ENCODE measurements at regions not wholly inside any gene's neighbourhood (a gene's known extent, or its start where the extent isn't known, plus 50 kb on each side); places are given as distances from the start of the nearest gene placed in this dataset.

DNA sequence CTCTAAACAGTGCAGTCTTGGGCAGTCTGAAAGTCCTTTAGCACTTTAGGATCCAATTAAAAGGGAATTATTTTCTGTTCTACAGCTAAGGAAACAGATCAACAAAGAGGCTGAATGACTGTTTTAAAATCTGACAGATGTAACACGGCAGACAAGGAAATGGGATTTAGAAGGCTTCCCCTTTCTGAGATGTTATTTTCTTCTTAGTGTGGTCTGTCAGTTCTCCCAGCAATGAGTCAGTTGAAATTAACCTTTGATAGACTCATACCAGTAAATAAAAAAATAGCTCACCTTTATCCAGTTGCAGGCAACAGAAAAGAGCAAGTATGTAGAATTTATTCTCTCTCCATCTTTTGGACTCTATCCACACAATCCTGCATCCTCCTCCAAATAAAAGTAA is 98.1 kb downstream of the NEDD1 start:
- Histone ChIP-seq H3K27ac (ENCODE audit: insufficient read depth, low read length, poor library complexity, severe bottlenecking) (no peak overlapping the region), H3K4me3 (ENCODE audit: insufficient read depth, low read depth, low read length, poor library complexity, severe bottlenecking) (no peak overlapping the region), H3K36me3 (ENCODE audit: control insufficient read depth, insufficient read depth, low read length) (no peaks in the 10 kb centered on the region), H3K4me1 (ENCODE audit: control insufficient read depth, insufficient read depth, low read length, poor library complexity, severe bottlenecking) (no peaks in the 10 kb centered on the region), H3K27me3 (replicated peaks; ENCODE audit: control insufficient read depth, insufficient read depth, low read length, poor library complexity, severe bottlenecking) (no peaks in the 10 kb centered on the region), H3K9me3 (ENCODE audit: control insufficient read depth, low read length) (no peaks in the 10 kb centered on the region)
- no peak for DNase-seq

DNA sequence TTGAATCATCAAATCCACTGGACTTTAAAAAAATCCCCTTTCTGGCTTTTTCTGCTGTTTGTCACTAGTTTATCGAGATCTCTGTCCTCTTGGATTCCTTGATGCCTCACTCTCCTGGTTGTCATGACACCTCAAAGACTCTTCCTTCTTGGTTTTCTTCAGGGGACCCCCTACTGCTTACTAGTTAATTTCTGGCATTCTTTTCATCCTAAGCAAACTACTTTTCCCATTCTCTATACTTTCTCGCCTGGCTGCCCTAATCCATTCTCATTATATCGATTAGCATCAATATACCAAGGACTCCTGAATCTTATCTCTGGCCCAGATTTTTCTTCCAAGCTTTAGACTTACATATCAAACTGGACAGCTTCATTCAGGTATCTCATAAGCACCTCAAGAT is 98.6 kb downstream of the NEDD1 start:
- Histone ChIP-seq H3K36me3 (ENCODE audit: control insufficient read depth, insufficient read depth, low read length) (no peaks in the 10 kb centered on the region), H3K4me3 (ENCODE audit: insufficient read depth, low read depth, low read length, poor library complexity, severe bottlenecking) (no peak overlapping the region), H3K4me1 (ENCODE audit: control insufficient read depth, insufficient read depth, low read length, poor library complexity, severe bottlenecking) (no peaks in the 10 kb centered on the region), H3K9me3 (ENCODE audit: control insufficient read depth, low read length) (no peaks in the 10 kb centered on the region), H3K27ac (ENCODE audit: insufficient read depth, low read length, poor library complexity, severe bottlenecking) (no peak overlapping the region), H3K27me3 (replicated peaks; ENCODE audit: control insufficient read depth, insufficient read depth, low read length, poor library complexity, severe bottlenecking) (no peaks in the 10 kb centered on the region)
- DNase-seq = no peak

DNA sequence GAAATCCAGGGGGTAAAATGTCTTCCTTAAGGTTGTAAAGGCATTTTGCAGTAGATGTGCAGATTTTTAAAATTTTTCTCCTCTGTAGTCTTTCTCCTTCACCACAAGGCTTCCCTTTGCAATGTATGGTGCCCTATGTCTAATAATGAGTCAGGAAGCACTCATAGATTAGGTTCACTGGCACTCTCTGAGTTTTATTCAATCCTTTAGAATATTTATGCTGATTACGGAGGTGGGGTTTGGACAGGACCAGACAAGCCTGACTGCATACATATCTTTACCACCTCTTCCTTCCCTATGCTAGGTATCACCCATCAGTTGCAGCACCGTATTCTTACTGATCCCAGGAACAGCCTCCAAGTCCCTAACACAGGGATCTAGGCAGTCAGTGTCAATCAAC is 99.5 kb downstream of the NEDD1 start:
- Histone ChIP-seq H3K27me3 (replicated peaks; ENCODE audit: control insufficient read depth, insufficient read depth, low read length, poor library complexity, severe bottlenecking) (no peaks in the 10 kb centered on the region), H3K36me3 (ENCODE audit: control insufficient read depth, insufficient read depth, low read length) (no peaks in the 10 kb centered on the region), H3K4me1 (ENCODE audit: control insufficient read depth, insufficient read depth, low read length, poor library complexity, severe bottlenecking) (no peaks in the 10 kb centered on the region), H3K4me3 (ENCODE audit: insufficient read depth, low read depth, low read length, poor library complexity, severe bottlenecking) (no peak overlapping the region), H3K9me3 (ENCODE audit: control insufficient read depth, low read length) (no peaks in the 10 kb centered on the region), H3K27ac (ENCODE audit: insufficient read depth, low read length, poor library complexity, severe bottlenecking) (no peak overlapping the region)
- no peak for DNase-seq

DNA sequence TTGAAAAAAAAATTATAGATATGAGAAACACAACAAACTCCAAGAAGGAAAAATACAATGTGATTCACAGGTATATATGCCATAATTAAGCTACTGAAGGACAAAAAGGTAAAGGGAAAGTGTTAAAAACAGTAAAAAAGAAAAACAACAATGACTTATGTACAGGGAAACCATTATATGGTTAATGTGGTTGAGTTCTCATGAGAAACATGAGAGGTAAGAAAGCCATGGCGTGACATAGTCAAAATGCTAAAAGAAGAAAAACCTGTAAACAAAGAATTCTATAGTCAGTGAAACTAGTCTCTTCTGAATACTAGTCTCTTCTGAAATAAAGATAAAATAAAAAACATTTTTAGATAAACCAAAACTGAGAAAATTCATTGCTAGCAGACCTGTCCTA is 109.1 kb downstream of the NEDD1 start:
- H3K4me1 ChIP-seq (ENCODE audit: control insufficient read depth, insufficient read depth, low read length, poor library complexity, severe bottlenecking) = no peaks in the 10 kb centered on the region
- no peak overlapping the region for H3K27ac ChIP-seq (ENCODE audit: insufficient read depth, low read length, poor library complexity, severe bottlenecking)
- H3K4me3 ChIP-seq (ENCODE audit: insufficient read depth, low read depth, low read length, poor library complexity, severe bottlenecking) = no peak overlapping the region
- no peaks in the 10 kb centered on the region for H3K36me3 ChIP-seq (ENCODE audit: control insufficient read depth, insufficient read depth, low read length)
- DNase-seq = no peak
- H3K9me3 ChIP-seq (ENCODE audit: control insufficient read depth, low read length) = no peaks in the 10 kb centered on the region
- no peaks in the 10 kb centered on the region for H3K27me3 ChIP-seq (replicated peaks; ENCODE audit: control insufficient read depth, insufficient read depth, low read length, poor library complexity, severe bottlenecking)

DNA sequence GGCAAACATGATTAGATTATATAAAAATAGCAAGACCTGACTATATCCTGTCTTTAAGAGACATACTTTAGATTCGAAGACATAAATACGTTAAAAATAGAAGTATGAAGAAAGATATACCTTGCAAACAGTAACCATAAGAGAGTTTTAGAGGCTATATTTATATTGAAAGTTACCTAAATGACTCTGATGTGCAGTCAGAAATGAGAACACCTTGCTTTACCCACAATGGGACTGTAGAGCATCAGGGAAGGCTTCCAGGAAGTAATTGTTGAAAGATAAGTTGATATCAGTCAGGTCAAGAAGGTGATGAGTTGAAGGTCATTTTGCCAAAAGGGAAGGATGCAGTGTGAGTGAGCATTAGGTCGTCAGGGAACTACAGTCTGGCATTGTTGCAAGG is 110.2 kb downstream of the NEDD1 start:
- Histone ChIP-seq H3K4me3 (ENCODE audit: insufficient read depth, low read depth, low read length, poor library complexity, severe bottlenecking) (no peak overlapping the region), H3K4me1 (ENCODE audit: control insufficient read depth, insufficient read depth, low read length, poor library complexity, severe bottlenecking) (no peaks in the 10 kb centered on the region), H3K36me3 (ENCODE audit: control insufficient read depth, insufficient read depth, low read length) (no peaks in the 10 kb centered on the region), H3K27ac (ENCODE audit: insufficient read depth, low read length, poor library complexity, severe bottlenecking) (no peak overlapping the region), H3K9me3 (ENCODE audit: control insufficient read depth, low read length) (no peaks in the 10 kb centered on the region), H3K27me3 (replicated peaks; ENCODE audit: control insufficient read depth, insufficient read depth, low read length, poor library complexity, severe bottlenecking) (no peaks in the 10 kb centered on the region)
- DNase-seq = no peak

DNA sequence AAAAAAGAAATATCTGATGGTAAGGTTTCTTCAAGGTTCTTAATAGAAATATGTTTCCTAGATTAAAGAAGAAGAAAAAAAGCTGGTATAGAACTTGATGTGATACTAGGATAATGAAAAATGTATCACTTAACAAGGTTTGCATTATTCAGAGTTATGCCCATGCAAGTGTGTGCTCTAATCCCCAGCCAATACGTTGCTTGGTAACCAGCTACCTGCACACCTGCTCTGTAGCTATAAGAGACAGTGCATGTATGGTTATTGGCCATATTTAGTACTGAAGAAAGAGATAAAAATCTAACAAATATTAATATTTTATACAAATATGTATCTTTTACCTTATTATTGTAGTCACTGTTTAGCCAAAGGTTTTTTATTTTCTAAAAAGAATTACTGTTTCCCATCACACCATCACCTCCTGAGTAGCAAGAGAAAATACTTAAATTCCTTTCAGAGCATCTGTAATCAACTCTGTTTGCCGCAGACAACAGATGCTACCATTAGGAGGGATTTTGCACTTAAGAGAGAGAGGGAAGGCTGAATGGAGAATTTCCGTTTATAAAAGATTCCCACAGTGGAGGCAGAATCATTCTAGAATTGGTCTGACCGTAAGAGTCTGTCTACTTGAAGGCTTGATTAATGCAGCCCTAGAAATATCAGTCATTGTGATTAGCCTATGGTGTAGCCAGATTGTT is 115.6 kb downstream of the NEDD1 start:
- no peak overlapping the region for H3K27ac ChIP-seq (ENCODE audit: insufficient read depth, low read length, poor library complexity, severe bottlenecking)
- no peak for DNase-seq
- no peaks in the 10 kb centered on the region for H3K4me1 ChIP-seq (ENCODE audit: control insufficient read depth, insufficient read depth, low read length, poor library complexity, severe bottlenecking)
- H3K27me3 ChIP-seq (replicated peaks; ENCODE audit: control insufficient read depth, insufficient read depth, low read length, poor library complexity, severe bottlenecking) = no peaks in the 10 kb centered on the region
- H3K4me3 ChIP-seq (ENCODE audit: insufficient read depth, low read depth, low read length, poor library complexity, severe bottlenecking) = no peak overlapping the region
- no peaks in the 10 kb centered on the region for H3K9me3 ChIP-seq (ENCODE audit: control insufficient read depth, low read length)
- H3K36me3 ChIP-seq (ENCODE audit: control insufficient read depth, insufficient read depth, low read length) = no peaks in the 10 kb centered on the region

DNA sequence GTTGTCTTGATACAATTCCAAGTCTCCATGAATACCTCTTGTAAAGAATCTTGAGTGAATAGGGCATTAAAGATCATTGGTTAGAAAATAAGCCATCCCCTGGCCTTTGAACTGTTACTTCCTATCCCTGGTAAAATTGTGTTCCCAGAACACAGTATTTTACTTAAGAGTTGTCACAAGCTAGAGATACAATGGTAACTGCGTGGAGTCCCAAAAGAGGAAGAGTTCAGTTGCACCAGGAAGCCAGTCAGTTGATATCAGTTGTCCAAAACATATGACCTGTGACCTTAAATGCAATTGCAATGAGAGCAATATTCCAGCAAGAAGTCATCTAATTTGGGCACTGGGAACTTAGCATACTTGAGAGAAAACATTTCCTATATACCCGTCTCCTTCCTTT is 117.3 kb downstream of the NEDD1 start:
- Histone ChIP-seq H3K4me3 (ENCODE audit: insufficient read depth, low read depth, low read length, poor library complexity, severe bottlenecking) (no peak overlapping the region), H3K9me3 (ENCODE audit: control insufficient read depth, low read length) (no peaks in the 10 kb centered on the region), H3K4me1 (ENCODE audit: control insufficient read depth, insufficient read depth, low read length, poor library complexity, severe bottlenecking) (no peaks in the 10 kb centered on the region), H3K27me3 (replicated peaks; ENCODE audit: control insufficient read depth, insufficient read depth, low read length, poor library complexity, severe bottlenecking) (no peaks in the 10 kb centered on the region), H3K36me3 (ENCODE audit: control insufficient read depth, insufficient read depth, low read length) (no peaks in the 10 kb centered on the region), H3K27ac (ENCODE audit: insufficient read depth, low read length, poor library complexity, severe bottlenecking) (no peak overlapping the region)
- DNase-seq = no peak

DNA sequence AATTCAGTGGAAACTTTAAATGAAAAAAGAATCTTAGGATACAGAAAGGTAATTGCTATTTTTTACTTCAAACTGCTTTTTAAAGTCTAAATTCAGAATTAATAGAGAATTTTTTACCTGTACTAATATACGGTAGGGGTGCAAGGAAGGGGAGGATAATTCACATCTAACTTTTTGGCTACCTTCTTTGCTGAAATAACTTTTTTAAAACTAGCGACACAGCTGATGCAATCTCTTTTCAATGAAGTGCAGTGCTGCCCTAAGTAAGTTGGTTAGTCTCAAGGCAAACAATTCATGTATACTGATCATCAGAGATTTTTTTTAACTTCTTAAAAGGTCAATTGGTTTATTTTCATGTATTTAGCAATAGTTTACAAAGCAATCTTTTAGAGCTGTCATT is 119.8 kb downstream of the NEDD1 start:
- Histone ChIP-seq H3K9me3 (ENCODE audit: control insufficient read depth, low read length) (no peaks in the 10 kb centered on the region), H3K36me3 (ENCODE audit: control insufficient read depth, insufficient read depth, low read length) (no peaks in the 10 kb centered on the region), H3K27ac (ENCODE audit: insufficient read depth, low read length, poor library complexity, severe bottlenecking) (no peak overlapping the region), H3K4me1 (ENCODE audit: control insufficient read depth, insufficient read depth, low read length, poor library complexity, severe bottlenecking) (no peaks in the 10 kb centered on the region), H3K4me3 (ENCODE audit: insufficient read depth, low read depth, low read length, poor library complexity, severe bottlenecking) (no peak overlapping the region), H3K27me3 (replicated peaks; ENCODE audit: control insufficient read depth, insufficient read depth, low read length, poor library complexity, severe bottlenecking) (no peaks in the 10 kb centered on the region)
- no peak for DNase-seq

DNA sequence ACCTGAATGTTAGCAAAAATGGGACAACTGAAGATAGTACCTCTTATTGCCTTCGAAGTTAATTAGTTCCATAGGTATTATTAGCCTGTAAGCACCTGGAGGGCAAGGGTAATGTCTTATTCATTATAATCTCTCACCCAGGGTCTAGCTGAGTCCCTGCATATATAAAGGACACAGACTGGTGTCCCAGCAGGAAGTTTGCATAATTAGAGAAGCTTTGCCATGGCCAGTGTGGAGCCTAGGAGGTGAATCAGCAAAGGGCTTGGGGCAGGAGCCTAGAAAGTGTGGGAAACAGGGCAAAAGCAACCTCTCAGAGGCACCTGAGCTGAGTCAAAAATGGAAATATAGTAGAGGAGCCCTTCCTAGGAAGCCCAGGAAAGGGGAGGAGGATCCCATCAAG is 120.4 kb downstream of the NEDD1 start:
- DNase-seq = no peak
- Histone ChIP-seq H3K4me1 (ENCODE audit: control insufficient read depth, insufficient read depth, low read length, poor library complexity, severe bottlenecking) (no peaks in the 10 kb centered on the region), H3K4me3 (ENCODE audit: insufficient read depth, low read depth, low read length, poor library complexity, severe bottlenecking) (no peak overlapping the region), H3K27me3 (replicated peaks; ENCODE audit: control insufficient read depth, insufficient read depth, low read length, poor library complexity, severe bottlenecking) (no peaks in the 10 kb centered on the region), H3K9me3 (ENCODE audit: control insufficient read depth, low read length) (no peaks in the 10 kb centered on the region), H3K36me3 (ENCODE audit: control insufficient read depth, insufficient read depth, low read length) (no peaks in the 10 kb centered on the region), H3K27ac (ENCODE audit: insufficient read depth, low read length, poor library complexity, severe bottlenecking) (no peak overlapping the region)

DNA sequence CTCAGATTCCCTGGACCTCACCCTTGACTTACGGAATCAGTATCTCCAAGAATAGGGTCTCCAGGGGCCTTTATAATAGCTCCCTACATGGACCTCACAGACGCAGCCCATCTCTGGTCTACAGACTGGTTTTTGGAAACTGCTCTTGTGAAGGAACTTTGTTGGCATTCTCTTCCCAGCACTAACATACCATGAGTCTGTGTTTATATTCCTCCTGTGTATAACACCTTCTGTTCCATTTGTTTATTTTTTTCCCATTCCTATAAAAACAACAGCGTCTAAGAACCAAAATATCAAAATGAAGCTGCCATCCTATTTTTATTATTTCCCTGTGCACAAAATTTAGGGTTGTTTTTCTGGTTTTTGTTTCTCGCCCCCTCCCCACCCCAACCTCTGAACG is 131.1 kb downstream of the NEDD1 start:
- no peak overlapping the region for H3K27ac ChIP-seq (ENCODE audit: insufficient read depth, low read length, poor library complexity, severe bottlenecking)
- H3K9me3 ChIP-seq (ENCODE audit: control insufficient read depth, low read length) = no peaks in the 10 kb centered on the region
- no peak for DNase-seq
- H3K4me1 ChIP-seq (ENCODE audit: control insufficient read depth, insufficient read depth, low read length, poor library complexity, severe bottlenecking) = no peaks in the 10 kb centered on the region
- no peak overlapping the region for H3K4me3 ChIP-seq (ENCODE audit: insufficient read depth, low read depth, low read length, poor library complexity, severe bottlenecking)
- no peaks in the 10 kb centered on the region for H3K27me3 ChIP-seq (replicated peaks; ENCODE audit: control insufficient read depth, insufficient read depth, low read length, poor library complexity, severe bottlenecking)
- H3K36me3 ChIP-seq (ENCODE audit: control insufficient read depth, insufficient read depth, low read length) = no peaks in the 10 kb centered on the region

Data from effector memory CD4-positive, alpha-beta T cell (primary cell).